OCI-LY7 (cell line): ENCODE measurements at regions not wholly inside any gene's neighbourhood (a gene's known extent, or its start where the extent isn't known, plus 50 kb on each side); places are given as distances from the start of the nearest gene placed in this dataset.
"Not testable (repeated sequence)": the region's sequence is repeated elsewhere in the genome, so short reads cannot be mapped to it uniquely, and the experiment has no call there.

Source experiments
- BruUV-seq: library from RNA; stranded (reverse); fragments of 400-500 nt; replicated peaks from 2 replicates; lab custom pipeline; 2021; lab: Mats Ljungman, UMichigan
- CTCF ChIA-PET: fragments of 300-600 bp; sonication (Branson Sonifier 250); formaldehyde crosslinking; loops from one replicate; lab custom pipeline; 2022; ENCODE audit warnings: antibody characterized with exemption; ENCODE audit not compliant: unreplicated experiment; lab: Charles Lee
- POLR2A ChIA-PET: fragments of 300-600 bp; sonication (Branson Sonifier 250); formaldehyde crosslinking; loops from one replicate; lab custom pipeline; 2022; ENCODE audit warnings: antibody characterized with exemption; lab: Charles Lee
- DNase-seq: peaks from one replicate; pipeline ENCODE4 v3.0.0-alpha.2; 2015; ENCODE audit warnings: low spot score
- H2AFZ ChIP-seq: fragments of 200-600 bp; sonication (generic), shearing (Covaris generic); 2 replicates; pipeline ENCODE4 v1.6.1; 2014; ENCODE audit warnings: mild to moderate bottlenecking, antibody characterized with exemption, low read length, moderate library complexity
- H3K27ac ChIP-seq: fragments of 200-600 bp; sonication (generic); 2 replicates; pipeline ENCODE4 v1.5.1; 2014; ENCODE audit warnings: mixed run types, low read depth, mild to moderate bottlenecking, moderate library complexity, low read length, inconsistent platforms; ENCODE audit not compliant: poor library complexity, severe bottlenecking
- H3K36me3 ChIP-seq: fragments of 200-600 bp; sonication (generic); 2 replicates; pipeline ENCODE4 v1.6.1; 2014; ENCODE audit warnings: mild to moderate bottlenecking, antibody characterized with exemption, low read length, moderate library complexity, mixed read lengths; ENCODE audit not compliant: insufficient read depth
- H3K4me1 ChIP-seq: fragments of 200-600 bp; sonication (generic); 2 replicates; pipeline ENCODE4 v1.5.1; 2014; ENCODE audit warnings: mild to moderate bottlenecking, low read length; ENCODE audit not compliant: insufficient read depth, poor library complexity, severe bottlenecking
- H3K4me2 ChIP-seq: fragments of 200-600 bp; sonication (generic); 2 replicates; pipeline ENCODE4 v1.6.1; 2014; ENCODE audit warnings: mild to moderate bottlenecking, low read length
- H3K4me3 ChIP-seq: fragments of 200-600 bp; sonication (generic); 2 replicates; pipeline ENCODE4 v1.5.1; 2014; ENCODE audit warnings: mild to moderate bottlenecking, low read depth, low read length; ENCODE audit not compliant: poor library complexity, severe bottlenecking
- H3K79me2 ChIP-seq: fragments of 200-600 bp; sonication (generic); 2 replicates; pipeline ENCODE4 v1.6.1; 2016; ENCODE audit warnings: low read depth, mild to moderate bottlenecking, low read length, moderate library complexity, mixed read lengths; ENCODE audit not compliant: insufficient read depth
- H3K9me2 ChIP-seq: fragments of 200-600 bp; sonication (generic); 2 replicates; pipeline ENCODE4 v1.6.1; 2016; ENCODE audit warnings: mild to moderate bottlenecking, low read length, mixed read lengths; ENCODE audit not compliant: insufficient read depth
- H3K9me3 ChIP-seq: fragments of 200-600 bp; sonication (generic); 2 replicates; pipeline ENCODE4 v1.6.1; 2014; ENCODE audit warnings: mild to moderate bottlenecking, mixed run types, low read length, mixed read lengths
- H4K20me1 ChIP-seq: fragments of 200-600 bp; sonication (generic); 2 replicates; pipeline ENCODE4 v1.6.1; 2014; ENCODE audit warnings: mild to moderate bottlenecking, antibody characterized with exemption, low read length, moderate library complexity, mixed read lengths; ENCODE audit not compliant: insufficient read depth
- CTCF ChIP-seq: fragments of 200-600 bp; sonication (generic); conservative IDR thresholded peaks from 2 replicates; pipeline ENCODE4 v1.5.1; 2014; ENCODE audit warnings: mild to moderate bottlenecking, antibody characterized with exemption, low read length, moderate library complexity, mixed read lengths
- EZH2phosphoT487 ChIP-seq: fragments of 200-600 bp; sonication (generic); IDR thresholded peaks from 2 replicates; pipeline ENCODE4 v1.6.1; 2018; ENCODE audit warnings: low read depth, borderline replicate concordance, mild to moderate bottlenecking, mixed run types, antibody characterized with exemption, low read length, moderate library complexity, mixed read lengths
- intact Hi-C: fragments of 100-400 bp; cut with micrococcal nuclease; formaldehyde crosslinking; loops from one replicate; pipeline ENCODE4 v1.10.0; 2022; ENCODE audit not compliant: unreplicated experiment

- no peak for TF ChIP-seq CTCF
- H2AFZ ChIP-seq: no peak overlapping the region
- ChIA-PET POLR2A (interaction anchor here (0.6 kb wide), 1 partner anchor 109 kb away, joined by 4 read pairs; no protein-coding TSS in a partner anchor), CTCF (no interaction called here)
- H3K4me3 ChIP-seq: no peak overlapping the region
- no peaks in the 10 kb centered on the region for H3K9me3 ChIP-seq
- H3K4me2 ChIP-seq: no peak overlapping the region
- no peaks in the 10 kb centered on the region for H4K20me1 ChIP-seq
- H3K79me2 ChIP-seq: no peaks in the 10 kb centered on the region
- H3K9me2 ChIP-seq: no peaks in the 10 kb centered on the region
- no peak for DNase-seq
- intact Hi-C loops: no loop called here
- no TSS peak for BruUV-seq
- H3K4me1 ChIP-seq: no peaks in the 10 kb centered on the region
- H3K27ac ChIP-seq: no peak overlapping the region
- H3K36me3 ChIP-seq: no peaks in the 10 kb centered on the region
These were observed 115.4 kb upstream of the ESX1 start for GRCh38 chrX:104370089-104370488.

GRCh38 chrX:104360774-104361173, 106.0 kb upstream of the ESX1 start:
- CTCF ChIA-PET, H3K27ac ChIP-seq, H3K36me3 ChIP-seq, H2AFZ ChIP-seq, H3K79me2 ChIP-seq, H3K4me3 ChIP-seq, H3K4me1 ChIP-seq, H3K9me2 ChIP-seq, DNase-seq, H3K9me3 ChIP-seq, BruUV-seq, intact Hi-C loops, H4K20me1 ChIP-seq, POLR2A ChIA-PET, H3K4me2 ChIP-seq: not testable (repeated sequence)

- no peak for TF ChIP-seq CTCF
- no peak for TF ChIP-seq EZH2phosphoT487
- no peaks in the 10 kb centered on the region for H3K36me3 ChIP-seq
- no peak for DNase-seq
- H3K27ac ChIP-seq: no peak overlapping the region
- ChIA-PET CTCF (no interaction called here), POLR2A (no interaction called here)
- H3K4me3 ChIP-seq: no peak overlapping the region
- no peaks in the 10 kb centered on the region for H3K9me2 ChIP-seq
- H4K20me1 ChIP-seq: no peaks in the 10 kb centered on the region
- no TSS peak for BruUV-seq
- no peak overlapping the region for H2AFZ ChIP-seq
- H3K4me2 ChIP-seq: no peak overlapping the region
- no peaks in the 10 kb centered on the region for H3K4me1 ChIP-seq
- H3K9me3 ChIP-seq: no peaks in the 10 kb centered on the region
- no peaks in the 10 kb centered on the region for H3K79me2 ChIP-seq
- intact Hi-C loops: no loop called here
These were observed 104.4 kb upstream of the ESX1 start for GRCh38 chrX:104359124-104359523.
